ENCODE measurements at regions not wholly inside any gene's neighbourhood (a gene's known extent, or its start where the extent isn't known, plus 50 kb on each side); places are given as distances from the start of the nearest gene placed in this dataset.

- TF ChIP-seq CTCF (conservative IDR thresholded peaks at IDR 0.05; ENCODE audit: low read depth in 2 of 2), result no peak
- no peak for TF ChIP-seq REST (IDR thresholded peaks at IDR 0.05; ENCODE audit: unreplicated experiment)
- TF ChIP-seq JUNB (IDR thresholded peaks at IDR 0.05; ENCODE audit: unreplicated experiment), result no peak
- no peak for TF ChIP-seq EZH2 (IDR thresholded peaks at IDR 0.05; ENCODE audit: low read depth, unreplicated experiment)
- no peak for TF ChIP-seq EZH2phosphoT487 (IDR thresholded peaks at IDR 0.05; ENCODE audit: unreplicated experiment)
- no peak for TF ChIP-seq ETS1 (IDR thresholded peaks at IDR 0.05)
- TF ChIP-seq POLR2AphosphoS5 (IDR thresholded peaks at IDR 0.05; ENCODE audit: low read depth), result no peak
- no peak for TF ChIP-seq ZNF114 (CRISPR knock-in tag; IDR thresholded peaks at IDR 0.05)
- TF ChIP-seq CREB1 (CRISPR knock-in tag; IDR thresholded peaks at IDR 0.05; ENCODE audit: low read depth), result no peak
- no peak for TF ChIP-seq NANOG (IDR thresholded peaks at IDR 0.05; ENCODE audit: borderline replicate concordance)
Measured at GRCh38 chr1:100615686-100616085, 77.7 kb downstream of the GPR88 start.
